ENCODE measurements at regions not wholly inside any gene's neighbourhood (a gene's known extent, or its start where the extent isn't known, plus 50 kb on each side); places are given as distances from the start of the nearest gene placed in this dataset.

DNA sequence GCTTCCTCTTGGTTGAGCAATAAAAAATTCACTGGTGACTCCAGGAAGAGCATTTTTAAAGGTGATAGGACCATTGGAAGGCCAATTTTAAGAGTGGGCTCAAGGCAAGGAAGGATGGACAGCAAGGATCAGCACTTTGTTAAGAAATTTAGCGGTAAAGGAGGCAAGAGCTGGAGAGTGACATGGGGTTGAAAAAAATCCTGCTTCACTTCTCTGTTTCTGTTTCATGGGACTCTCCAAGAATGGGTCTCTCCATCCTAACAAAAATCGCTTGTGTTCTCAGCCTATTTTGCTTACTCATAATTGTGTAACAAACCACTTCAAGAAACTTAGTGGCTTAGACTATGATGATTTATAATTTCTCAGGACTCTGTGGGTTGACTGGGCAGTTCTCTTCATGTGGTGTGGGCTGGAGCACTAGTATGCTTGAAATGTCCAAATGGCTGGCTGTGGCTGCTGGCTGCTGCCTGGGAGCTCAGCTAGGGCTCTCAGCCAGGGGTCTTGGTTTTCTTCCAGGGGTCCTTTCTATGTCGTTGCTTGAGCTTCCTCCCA lies 59.8 kb upstream of the ZNRF2 start:
- TF ChIP-seq, protein P1, sequence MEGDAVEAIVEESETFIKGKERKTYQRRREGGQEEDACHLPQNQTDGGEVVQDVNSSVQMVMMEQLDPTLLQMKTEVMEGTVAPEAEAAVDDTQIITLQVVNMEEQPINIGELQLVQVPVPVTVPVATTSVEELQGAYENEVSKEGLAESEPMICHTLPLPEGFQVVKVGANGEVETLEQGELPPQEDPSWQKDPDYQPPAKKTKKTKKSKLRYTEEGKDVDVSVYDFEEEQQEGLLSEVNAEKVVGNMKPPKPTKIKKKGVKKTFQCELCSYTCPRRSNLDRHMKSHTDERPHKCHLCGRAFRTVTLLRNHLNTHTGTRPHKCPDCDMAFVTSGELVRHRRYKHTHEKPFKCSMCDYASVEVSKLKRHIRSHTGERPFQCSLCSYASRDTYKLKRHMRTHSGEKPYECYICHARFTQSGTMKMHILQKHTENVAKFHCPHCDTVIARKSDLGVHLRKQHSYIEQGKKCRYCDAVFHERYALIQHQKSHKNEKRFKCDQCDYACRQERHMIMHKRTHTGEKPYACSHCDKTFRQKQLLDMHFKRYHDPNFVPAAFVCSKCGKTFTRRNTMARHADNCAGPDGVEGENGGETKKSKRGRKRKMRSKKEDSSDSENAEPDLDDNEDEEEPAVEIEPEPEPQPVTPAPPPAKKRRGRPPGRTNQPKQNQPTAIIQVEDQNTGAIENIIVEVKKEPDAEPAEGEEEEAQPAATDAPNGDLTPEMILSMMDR (IDR thresholded peaks at IDR 0.05; ENCODE audit: insufficient read depth, low read depth, low read length, missing control alignments), result no peak
- no peak overlapping the region for H3K4me3 ChIP-seq (ENCODE audit: low read depth, low read length)
- DNase-seq (ENCODE audit: low read depth), result peak; percentile 66

DNA sequence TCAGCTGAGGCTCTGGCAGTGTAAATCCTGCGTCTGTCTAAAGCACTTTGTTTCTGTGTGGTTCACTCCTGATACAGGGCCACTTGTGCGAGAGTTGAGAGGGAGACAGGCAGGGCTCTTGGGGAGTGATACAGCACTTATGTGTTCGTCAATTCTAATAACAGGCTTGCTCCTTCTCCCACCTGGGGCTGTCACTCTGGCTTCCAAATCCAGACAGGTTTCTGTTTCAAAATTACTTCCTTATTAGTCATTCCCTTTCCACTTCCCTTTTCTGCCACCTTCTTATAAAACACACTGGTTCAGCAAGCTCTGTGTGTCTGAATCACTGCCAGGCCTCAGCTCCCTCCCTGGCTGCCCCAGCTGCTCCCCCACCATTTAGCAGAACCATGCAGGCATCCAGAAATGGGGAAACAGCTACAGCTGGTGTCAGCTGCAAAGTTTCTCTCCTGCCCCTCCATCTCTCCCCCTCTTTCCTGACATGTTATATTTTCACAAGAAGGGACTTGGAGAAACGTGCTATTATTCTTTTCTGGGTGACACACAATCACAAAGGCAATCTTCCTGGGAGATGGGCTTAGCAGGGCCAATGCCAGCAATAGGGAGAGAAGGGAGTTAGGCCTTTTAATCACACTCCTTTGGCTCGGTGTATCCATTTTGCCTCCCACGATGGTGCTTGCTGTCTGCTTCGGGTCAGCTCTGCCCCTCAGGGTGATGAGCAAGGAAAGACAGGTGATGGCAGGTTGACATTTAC lies 58.4 kb upstream of the ZNRF2 start:
- H3K4me3 ChIP-seq (ENCODE audit: low read depth, low read length), result no peak overlapping the region
- TF ChIP-seq, protein P1 (IDR thresholded peaks at IDR 0.05; ENCODE audit: insufficient read depth, low read depth, low read length, missing control alignments), result no peak
- peak; percentile 83 for DNase-seq (ENCODE audit: low read depth)

DNA sequence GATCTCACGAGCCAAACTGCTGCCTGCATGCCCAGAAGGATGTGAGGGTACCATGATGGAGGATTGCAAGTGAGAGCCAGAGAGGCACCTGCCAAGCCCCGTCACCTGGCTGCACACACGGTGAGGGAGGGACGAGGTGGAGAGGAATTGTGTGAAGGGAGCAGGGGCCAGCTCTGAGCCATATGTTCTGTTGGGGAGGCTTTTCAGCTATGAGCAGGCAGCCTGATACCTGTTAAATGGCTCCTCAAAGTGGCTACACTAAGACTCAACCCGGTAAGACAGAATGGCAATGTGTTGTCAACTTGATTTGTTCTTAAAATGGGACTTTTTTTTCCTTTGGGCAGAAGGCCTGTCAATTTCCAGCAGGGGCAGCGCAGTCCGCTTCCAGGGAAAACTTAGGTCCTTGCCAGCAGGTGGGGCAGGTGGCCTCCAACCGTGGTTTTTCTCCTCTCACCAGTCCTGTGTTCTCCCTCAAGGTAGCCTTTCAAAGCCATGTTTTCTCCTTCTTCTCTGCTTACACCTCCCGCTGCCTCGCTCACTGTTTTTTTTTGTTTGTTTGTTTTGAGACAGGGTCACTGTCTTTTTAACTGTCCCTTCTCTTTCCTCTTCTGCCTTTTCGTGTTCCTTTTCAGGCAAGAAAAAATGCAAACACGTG lies 57.7 kb upstream of the ZNRF2 start:
- no peak overlapping the region for H3K4me3 ChIP-seq (ENCODE audit: low read depth, low read length)
- DNase-seq (ENCODE audit: low read depth), result no peak
- TF ChIP-seq, protein P1 (IDR thresholded peaks at IDR 0.05; ENCODE audit: insufficient read depth, low read depth, low read length, missing control alignments), result no peak

DNA sequence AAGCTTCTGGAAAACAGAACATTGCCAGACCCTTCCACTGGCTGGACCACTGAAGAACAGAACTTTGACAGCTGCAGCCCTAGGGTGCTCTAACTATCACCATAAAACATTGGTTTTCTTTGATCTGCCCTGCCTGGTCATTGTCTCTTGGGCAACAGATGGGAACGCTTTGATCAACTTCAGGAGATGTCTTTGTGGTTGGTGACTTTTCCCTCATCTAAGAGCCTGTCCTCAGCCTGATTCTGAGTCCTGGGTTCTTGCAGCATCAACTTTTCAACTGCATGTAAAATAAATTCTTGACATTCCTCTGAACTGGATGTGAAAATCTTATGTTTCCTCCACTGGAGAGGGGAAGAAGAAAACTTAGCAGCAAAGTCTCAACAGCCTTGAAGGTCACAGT lies 53.1 kb upstream of the ZNRF2 start:
- TF ChIP-seq, protein P1 (IDR thresholded peaks at IDR 0.05; ENCODE audit: insufficient read depth, low read depth, low read length, missing control alignments), result no peak
- DNase-seq (ENCODE audit: low read depth), result no peak
- no peak overlapping the region for H3K4me3 ChIP-seq (ENCODE audit: low read depth, low read length)

DNA sequence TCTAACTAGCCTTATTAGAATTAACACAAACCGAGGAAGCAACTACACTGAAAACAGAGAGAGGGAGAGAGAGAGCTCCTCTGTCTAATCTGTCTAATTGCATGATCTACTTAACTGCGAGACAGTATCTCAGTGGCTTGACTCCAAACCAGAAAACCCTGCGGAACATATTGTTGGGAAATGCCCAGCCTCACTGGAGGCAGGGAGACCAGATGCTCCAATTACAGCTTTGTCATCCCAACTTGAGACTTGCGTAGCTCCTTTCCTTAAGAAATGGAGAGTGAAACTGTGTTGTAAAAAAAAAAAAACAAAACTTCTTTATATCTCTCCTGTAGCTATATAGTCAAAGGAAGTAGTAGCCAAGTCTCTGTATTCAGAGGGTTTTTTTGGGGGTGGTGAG lies 52.0 kb upstream of the ZNRF2 start:
- no peak overlapping the region for H3K4me3 ChIP-seq (ENCODE audit: low read depth, low read length)
- DNase-seq (ENCODE audit: low read depth), result no peak
- TF ChIP-seq, protein P1 (IDR thresholded peaks at IDR 0.05; ENCODE audit: insufficient read depth, low read depth, low read length, missing control alignments), result no peak
